DOHH2 (cell line): ENCODE measurements at regions not wholly inside any gene's neighbourhood (a gene's known extent, or its start where the extent isn't known, plus 50 kb on each side); places are given as distances from the start of the nearest gene placed in this dataset.

Experiments
- H3F3A ChIP-seq: fragments of 200-600 bp; sonication (generic), shearing (Covaris generic); 2 replicates; pipeline ENCODE4 v1.6.0; 2016; ENCODE audit warnings: antibody characterized with exemption, mild to moderate bottlenecking; ENCODE audit not compliant: control insufficient read depth, insufficient read depth
- H3K27ac ChIP-seq: fragments of 200-600 bp; sonication (generic); 2 replicates; pipeline ENCODE4 v1.5.1; 2014; ENCODE audit warnings: low read depth, mild to moderate bottlenecking, low read length, moderate library complexity
- H3K27me3 ChIP-seq: fragments of 200-600 bp; sonication (generic); 2 replicates; pipeline ENCODE4 v1.6.1; 2014; ENCODE audit warnings: mild to moderate bottlenecking, low read length, mixed read lengths; ENCODE audit not compliant: control insufficient read depth
- H3K36me3 ChIP-seq: fragments of 200-600 bp; sonication (generic); 2 replicates; pipeline ENCODE4 v1.6.1; 2014; ENCODE audit warnings: mild to moderate bottlenecking, low read length, moderate library complexity, mixed read lengths; ENCODE audit not compliant: control insufficient read depth
- H3K4me1 ChIP-seq: fragments of 200-600 bp; sonication (generic); 2 replicates; pipeline ENCODE4 v1.6.1; 2014; ENCODE audit warnings: mild to moderate bottlenecking, low read length, mixed read lengths; ENCODE audit not compliant: control insufficient read depth
- H3K4me2 ChIP-seq: fragments of 200-600 bp; sonication (generic); 2 replicates; pipeline ENCODE4 v1.6.0; 2014; ENCODE audit warnings: mild to moderate bottlenecking, low read length, moderate library complexity
- H3K4me3 ChIP-seq: fragments of 200-600 bp; sonication (generic); 2 replicates; pipeline ENCODE4 v1.5.1; 2014; ENCODE audit warnings: mild to moderate bottlenecking, low read length, mixed read lengths
- H3K79me2 ChIP-seq: fragments of 200-600 bp; sonication (generic); 2 replicates; pipeline ENCODE4 v1.6.1; 2014; ENCODE audit warnings: mild to moderate bottlenecking, low read length, mixed read lengths; ENCODE audit not compliant: control insufficient read depth
- H3K9me2 ChIP-seq: fragments of 200-600 bp; sonication (generic); replicated peaks from 2 replicates; pipeline ENCODE4 v1.6.1; 2014; ENCODE audit warnings: mild to moderate bottlenecking, low read length, mixed read lengths; ENCODE audit not compliant: control insufficient read depth
- H3K9me3 ChIP-seq: fragments of 200-600 bp; sonication (generic); 2 replicates; pipeline ENCODE4 v1.6.1; 2014; ENCODE audit warnings: antibody characterized with exemption, low read length, mixed read lengths; ENCODE audit not compliant: control insufficient read depth, insufficient read depth
- H4K20me1 ChIP-seq: fragments of 200-600 bp; sonication (generic); 2 replicates; pipeline ENCODE4 v1.6.0; 2014; ENCODE audit warnings: low read depth, mild to moderate bottlenecking, antibody characterized with exemption, low read length, moderate library complexity; ENCODE audit not compliant: control insufficient read depth, insufficient read depth
- EZH2phosphoT487 ChIP-seq: fragments of 200-600 bp; sonication (generic); IDR thresholded peaks from 2 replicates; pipeline ENCODE4 v1.6.1; 2017; ENCODE audit warnings: borderline replicate concordance, mild to moderate bottlenecking, antibody characterized with exemption, low read length, moderate library complexity, mixed read lengths
- TF ChIP-seq, protein P1 (sequence below): fragments of 200-600 bp; sonication (generic); IDR thresholded peaks from one replicate; pipeline ENCODE4 v1.5.1; 2014; ENCODE audit warnings: antibody characterized with exemption, mild to moderate bottlenecking, low read depth, low read length; ENCODE audit not compliant: poor library complexity, severe bottlenecking

DNA sequence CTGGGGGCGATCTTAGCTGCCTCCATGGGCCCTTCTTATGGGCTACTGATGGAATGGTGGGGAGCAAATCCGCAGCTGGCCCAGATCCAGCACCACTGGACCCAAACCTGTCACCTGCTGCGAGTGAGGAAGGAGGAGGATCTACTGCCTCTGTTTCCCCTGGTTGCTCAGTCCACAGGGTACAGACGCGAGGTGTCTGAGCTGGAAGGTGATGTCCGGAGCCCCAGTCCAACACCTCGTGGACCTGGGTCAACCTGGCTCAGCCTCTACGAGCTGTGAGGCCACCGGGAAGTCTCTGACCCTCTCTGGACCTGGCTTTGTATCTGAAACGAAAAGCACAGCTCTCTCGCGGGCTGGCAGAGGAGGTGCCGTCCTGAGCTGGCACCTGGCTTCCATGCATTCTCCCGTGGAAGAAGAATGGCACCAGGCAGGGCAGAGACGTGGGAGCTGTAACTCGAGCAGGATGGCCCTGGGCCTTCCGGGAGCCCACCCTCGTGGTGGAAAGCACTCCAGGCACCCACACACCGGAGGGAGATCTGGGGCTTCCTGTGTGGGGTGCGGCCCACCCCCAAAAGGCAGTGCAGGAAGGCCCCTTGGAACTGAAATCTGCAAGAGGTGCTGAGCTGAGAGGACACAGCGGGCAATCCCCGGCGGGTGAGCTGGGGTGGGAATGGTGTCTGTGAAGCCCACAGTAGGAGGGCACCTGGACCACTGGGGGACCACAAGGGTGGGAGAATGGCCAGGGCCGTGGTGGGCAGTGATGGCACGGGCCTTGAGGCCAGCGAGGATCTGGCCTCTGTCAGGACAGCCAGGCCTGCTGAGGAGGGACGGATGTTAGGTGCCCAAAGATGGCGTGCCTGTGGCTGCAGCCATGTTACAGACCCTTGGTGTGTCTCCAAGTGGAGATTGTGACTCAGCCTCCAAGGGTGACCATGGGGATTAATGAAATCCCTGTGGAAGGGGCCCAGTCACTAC is 133.4 kb downstream of the OLFM1 start:
- Histone ChIP-seq H3K9me2 (no peaks in the 10 kb centered on the region), H3K36me3 (no peaks in the 10 kb centered on the region), H3K9me3 (peaks cover 7% of the 10 kb centered on the region), H3K27ac (no peak overlapping the region), H3K27me3 (no peaks in the 10 kb centered on the region), H4K20me1 (no peaks in the 10 kb centered on the region), H3K79me2 (no peaks in the 10 kb centered on the region), H3K4me1 (no peaks in the 10 kb centered on the region), H3K4me2 (no peak overlapping the region), H3F3A (no peaks in the 10 kb centered on the region; the same call in 1 of the 2 replicates), H3K4me3 (no peak overlapping the region)
- TF ChIP-seq, protein P1, sequence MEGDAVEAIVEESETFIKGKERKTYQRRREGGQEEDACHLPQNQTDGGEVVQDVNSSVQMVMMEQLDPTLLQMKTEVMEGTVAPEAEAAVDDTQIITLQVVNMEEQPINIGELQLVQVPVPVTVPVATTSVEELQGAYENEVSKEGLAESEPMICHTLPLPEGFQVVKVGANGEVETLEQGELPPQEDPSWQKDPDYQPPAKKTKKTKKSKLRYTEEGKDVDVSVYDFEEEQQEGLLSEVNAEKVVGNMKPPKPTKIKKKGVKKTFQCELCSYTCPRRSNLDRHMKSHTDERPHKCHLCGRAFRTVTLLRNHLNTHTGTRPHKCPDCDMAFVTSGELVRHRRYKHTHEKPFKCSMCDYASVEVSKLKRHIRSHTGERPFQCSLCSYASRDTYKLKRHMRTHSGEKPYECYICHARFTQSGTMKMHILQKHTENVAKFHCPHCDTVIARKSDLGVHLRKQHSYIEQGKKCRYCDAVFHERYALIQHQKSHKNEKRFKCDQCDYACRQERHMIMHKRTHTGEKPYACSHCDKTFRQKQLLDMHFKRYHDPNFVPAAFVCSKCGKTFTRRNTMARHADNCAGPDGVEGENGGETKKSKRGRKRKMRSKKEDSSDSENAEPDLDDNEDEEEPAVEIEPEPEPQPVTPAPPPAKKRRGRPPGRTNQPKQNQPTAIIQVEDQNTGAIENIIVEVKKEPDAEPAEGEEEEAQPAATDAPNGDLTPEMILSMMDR = no peak
- TF ChIP-seq EZH2phosphoT487 = no peak

DNA sequence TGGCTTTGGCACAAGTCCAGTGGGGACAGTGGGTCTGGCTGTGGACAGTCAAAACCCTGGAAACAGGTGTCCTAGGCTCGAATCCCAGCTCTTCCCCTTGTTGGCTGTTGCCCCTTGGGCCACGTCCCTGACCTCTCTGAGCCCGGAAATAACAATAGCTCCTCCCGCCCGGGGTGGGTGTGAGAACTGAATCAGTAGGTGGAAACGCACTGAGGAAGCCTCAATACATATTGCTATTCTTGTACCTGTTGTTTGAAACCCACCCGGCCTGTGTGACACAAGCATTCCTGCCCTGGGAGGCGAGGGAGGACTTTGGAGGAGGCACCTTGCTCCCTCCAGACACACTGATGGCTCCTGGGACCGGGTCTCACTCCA is 134.1 kb downstream of the OLFM1 start:
- Histone ChIP-seq H3K9me2 (no peaks in the 10 kb centered on the region), H3K27me3 (no peaks in the 10 kb centered on the region), H3K36me3 (no peaks in the 10 kb centered on the region), H3K9me3 (peaks cover 14% of the 10 kb centered on the region), H3K4me3 (no peak overlapping the region), H3K79me2 (no peaks in the 10 kb centered on the region), H3K27ac (no peak overlapping the region), H3K4me2 (no peak overlapping the region), H4K20me1 (no peaks in the 10 kb centered on the region), H3F3A (no peaks in the 10 kb centered on the region; the same call in 1 of the 2 replicates), H3K4me1 (no peaks in the 10 kb centered on the region)
- TF ChIP-seq EZH2phosphoT487 = no peak

DNA sequence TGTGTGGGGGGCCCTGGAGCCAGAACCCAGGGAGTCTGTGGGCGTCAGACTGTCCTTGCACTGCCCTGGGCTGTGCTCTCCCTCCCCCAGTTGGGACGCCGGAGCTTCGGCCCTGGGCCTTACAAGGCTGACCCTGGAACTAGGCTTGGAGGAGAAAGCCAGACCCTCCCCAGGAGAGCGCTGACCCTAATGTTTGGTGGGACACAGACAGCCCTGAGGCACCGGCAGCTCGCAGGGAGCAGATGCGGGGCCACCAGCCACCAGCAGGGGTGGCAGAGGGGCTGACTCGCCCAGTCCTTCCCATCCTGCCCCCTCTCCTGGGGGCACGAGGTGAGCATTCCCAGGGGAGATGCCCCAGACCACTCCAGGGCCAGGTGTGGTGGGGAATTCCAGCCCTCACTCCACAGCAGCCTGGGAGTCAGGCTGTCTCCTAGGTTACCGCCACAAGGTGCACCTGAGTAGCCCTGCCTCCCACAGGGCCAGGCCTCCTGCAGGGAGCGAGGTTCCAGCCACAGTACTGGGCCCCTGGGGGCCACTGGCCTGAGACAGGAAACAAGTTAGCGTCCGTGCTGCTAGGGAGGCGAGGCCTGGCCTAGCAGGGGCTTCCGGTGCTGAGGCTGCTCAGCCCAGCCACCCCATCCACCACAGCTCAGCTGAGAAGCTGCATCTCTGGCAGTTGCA is 134.6 kb downstream of the OLFM1 start:
- Histone ChIP-seq H3K4me3 (no peak overlapping the region), H3K79me2 (no peaks in the 10 kb centered on the region), H4K20me1 (no peaks in the 10 kb centered on the region), H3K4me1 (no peaks in the 10 kb centered on the region), H3K27me3 (no peaks in the 10 kb centered on the region), H3K9me2 (no peaks in the 10 kb centered on the region), H3K4me2 (no peak overlapping the region), H3K27ac (no peak overlapping the region), H3K36me3 (no peaks in the 10 kb centered on the region), H3K9me3 (peaks cover 16% of the 10 kb centered on the region), H3F3A (no peaks in the 10 kb centered on the region; the same call in 1 of the 2 replicates)
- TF ChIP-seq, protein P1 = no peak
- TF ChIP-seq EZH2phosphoT487 = no peak
